ENCODE measurements at regions not wholly inside any gene's neighbourhood (a gene's known extent, or its start where the extent isn't known, plus 50 kb on each side); places are given as distances from the start of the nearest gene placed in this dataset.

DNA sequence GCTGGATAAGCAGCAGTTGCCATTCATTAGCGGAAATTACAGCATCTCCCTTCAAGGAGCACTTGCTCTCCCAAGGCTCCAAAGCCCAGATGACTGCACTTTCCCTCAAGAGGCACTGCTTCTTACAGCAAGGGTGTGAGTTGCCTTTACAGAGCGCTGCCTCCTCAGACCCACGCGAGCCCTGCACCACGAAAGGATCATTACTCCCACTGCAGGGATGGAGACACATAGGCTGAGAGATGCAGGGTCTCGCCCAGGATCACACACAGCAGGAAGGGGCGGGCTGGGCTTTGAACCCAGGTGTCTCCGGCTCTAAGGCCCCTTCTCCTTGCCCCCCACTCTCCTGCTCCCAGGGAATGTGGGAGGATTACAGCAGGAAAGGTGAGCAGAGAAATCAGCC is 405.5 kb downstream of the MATN1 start:
- H3K4me1 ChIP-seq, result no peaks in the 10 kb centered on the region
- no peak for TF ChIP-seq EP300 (IDR thresholded peaks at IDR 0.05)
- TF ChIP-seq POLR2A (IDR thresholded peaks at IDR 0.05), result no peak
- TF ChIP-seq, protein P1, sequence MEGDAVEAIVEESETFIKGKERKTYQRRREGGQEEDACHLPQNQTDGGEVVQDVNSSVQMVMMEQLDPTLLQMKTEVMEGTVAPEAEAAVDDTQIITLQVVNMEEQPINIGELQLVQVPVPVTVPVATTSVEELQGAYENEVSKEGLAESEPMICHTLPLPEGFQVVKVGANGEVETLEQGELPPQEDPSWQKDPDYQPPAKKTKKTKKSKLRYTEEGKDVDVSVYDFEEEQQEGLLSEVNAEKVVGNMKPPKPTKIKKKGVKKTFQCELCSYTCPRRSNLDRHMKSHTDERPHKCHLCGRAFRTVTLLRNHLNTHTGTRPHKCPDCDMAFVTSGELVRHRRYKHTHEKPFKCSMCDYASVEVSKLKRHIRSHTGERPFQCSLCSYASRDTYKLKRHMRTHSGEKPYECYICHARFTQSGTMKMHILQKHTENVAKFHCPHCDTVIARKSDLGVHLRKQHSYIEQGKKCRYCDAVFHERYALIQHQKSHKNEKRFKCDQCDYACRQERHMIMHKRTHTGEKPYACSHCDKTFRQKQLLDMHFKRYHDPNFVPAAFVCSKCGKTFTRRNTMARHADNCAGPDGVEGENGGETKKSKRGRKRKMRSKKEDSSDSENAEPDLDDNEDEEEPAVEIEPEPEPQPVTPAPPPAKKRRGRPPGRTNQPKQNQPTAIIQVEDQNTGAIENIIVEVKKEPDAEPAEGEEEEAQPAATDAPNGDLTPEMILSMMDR (IDR thresholded peaks at IDR 0.05), result no peak
- TF ChIP-seq POLR2AphosphoS5 (IDR thresholded peaks at IDR 0.05), result no peak
- no peaks in the 10 kb centered on the region for H3K9me3 ChIP-seq
- H3K27me3 ChIP-seq, result no peaks in the 10 kb centered on the region
- H3K27ac ChIP-seq, result no peak overlapping the region
- DNase-seq, result no peak
- no peak overlapping the region for H3K4me3 ChIP-seq
- whole genome bisulfite sequencing, 2 donors, result 72 to 79% methylated on average over 3 to 8 of the region's 8 CpGs
- no peaks in the 10 kb centered on the region for H3K36me3 ChIP-seq
- ATAC-seq (ENCODE audit: low FRiP score in 2 of 2), result no peak

DNA sequence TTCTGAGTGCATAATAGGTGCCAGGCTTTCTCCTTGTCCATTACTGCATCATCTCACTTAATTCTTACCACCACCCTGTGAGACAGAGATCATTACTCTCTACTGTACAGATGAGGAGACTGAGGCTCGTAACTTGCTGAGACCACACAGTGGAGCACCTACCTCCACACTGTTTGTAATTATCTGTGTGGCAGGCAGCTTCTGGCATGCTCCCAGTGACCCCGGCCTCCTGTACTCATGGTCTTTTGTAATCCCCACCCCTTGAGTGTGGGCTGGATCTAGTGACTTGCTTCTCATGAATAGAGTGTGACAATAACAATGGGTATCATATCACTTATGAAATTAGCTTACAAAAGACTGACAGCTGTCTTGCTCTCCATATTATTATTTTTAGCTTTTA is 407.3 kb downstream of the MATN1 start:
- no peak overlapping the region for H3K27ac ChIP-seq
- H3K36me3 ChIP-seq, result no peaks in the 10 kb centered on the region
- 80 to 90% methylated on average over 2 of the region's 2 CpGs for WGBS, 2 donors
- H3K4me3 ChIP-seq, result no peak overlapping the region
- H3K9me3 ChIP-seq, result no peaks in the 10 kb centered on the region
- DNase-seq, result no peak
- H3K27me3 ChIP-seq, result no peaks in the 10 kb centered on the region
- TF ChIP-seq EP300 (IDR thresholded peaks at IDR 0.05), result no peak
- TF ChIP-seq POLR2A (IDR thresholded peaks at IDR 0.05), result no peak
- TF ChIP-seq, protein P1 (IDR thresholded peaks at IDR 0.05), result no peak
- no peak for TF ChIP-seq POLR2AphosphoS5 (IDR thresholded peaks at IDR 0.05)
- no peaks in the 10 kb centered on the region for H3K4me1 ChIP-seq
- no peak for ATAC-seq (ENCODE audit: low FRiP score in 2 of 2)

DNA sequence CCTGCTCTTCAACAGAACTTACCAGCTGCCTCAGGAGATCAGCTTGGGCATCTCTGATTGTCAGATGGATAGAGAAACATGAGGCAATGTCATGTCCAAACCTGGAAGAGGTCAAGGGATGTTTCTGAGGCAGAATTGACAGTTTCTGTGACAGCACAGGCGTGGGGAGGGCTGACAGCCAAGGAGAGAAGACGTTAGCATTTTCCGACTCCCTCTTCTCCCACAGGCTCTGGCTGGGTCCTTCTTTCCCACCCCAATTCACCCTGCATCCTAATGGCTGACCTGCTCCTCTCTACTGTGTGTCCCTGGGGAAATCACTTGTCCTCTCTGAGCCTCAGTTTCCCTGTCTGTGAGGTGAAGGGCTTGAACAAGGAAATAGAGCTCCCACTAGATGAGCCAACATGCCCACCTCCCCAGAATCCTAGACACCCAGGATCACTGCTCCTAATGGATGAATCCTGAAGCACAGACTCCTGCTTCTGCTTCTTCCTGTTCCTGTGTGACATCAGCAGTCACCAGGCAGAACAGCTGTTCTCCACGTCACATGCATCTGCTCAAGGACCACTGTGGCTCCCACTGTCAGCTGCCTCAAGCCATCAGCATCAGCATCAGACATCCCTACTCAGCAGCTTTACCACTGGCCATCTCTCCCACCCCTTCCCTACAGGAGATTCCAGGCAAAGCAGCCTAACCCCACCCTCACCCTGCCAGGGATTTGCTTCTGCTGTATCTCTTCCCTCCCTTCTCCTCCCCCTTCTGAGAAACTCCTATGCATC is 408.0 kb downstream of the MATN1 start:
- H3K27me3 ChIP-seq, result no peaks in the 10 kb centered on the region
- no peaks in the 10 kb centered on the region for H3K9me3 ChIP-seq
- no peak for DNase-seq
- WGBS, 2 donors, result 62 to 68% methylated on average over 4 of the region's 4 CpGs
- H3K36me3 ChIP-seq, result no peaks in the 10 kb centered on the region
- no peak overlapping the region for H3K27ac ChIP-seq
- ATAC-seq (ENCODE audit: low FRiP score in 2 of 2), result no peak
- no peak overlapping the region for H3K4me3 ChIP-seq
- TF ChIP-seq POLR2A (IDR thresholded peaks at IDR 0.05) (no peak), POLR2AphosphoS5 (IDR thresholded peaks at IDR 0.05) (no peak), EP300 (IDR thresholded peaks at IDR 0.05) (no peak)
- TF ChIP-seq, protein P1 (IDR thresholded peaks at IDR 0.05), result no peak
- no peaks in the 10 kb centered on the region for H3K4me1 ChIP-seq

DNA sequence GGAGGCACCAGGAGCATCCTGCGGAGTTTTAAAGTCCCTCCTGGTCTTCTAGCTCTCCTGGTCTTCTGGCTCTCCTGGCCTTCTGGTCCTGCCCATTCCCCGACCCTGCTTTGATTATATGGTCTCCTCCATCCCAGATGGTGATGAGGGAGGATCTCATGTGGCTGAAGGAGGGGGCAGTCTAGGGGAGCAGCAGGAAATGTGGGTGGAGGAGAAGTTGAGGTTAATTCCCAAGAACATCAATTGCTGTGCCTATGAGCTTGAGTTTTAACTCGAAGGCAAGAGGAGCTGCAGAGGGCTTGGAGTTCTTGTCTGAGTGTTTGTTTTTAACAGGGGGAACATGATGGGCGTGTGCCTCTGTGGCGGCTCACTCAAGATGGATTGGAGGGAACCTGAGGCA is 408.8 kb downstream of the MATN1 start:
- TF ChIP-seq EP300 (IDR thresholded peaks at IDR 0.05) (no peak), POLR2AphosphoS5 (IDR thresholded peaks at IDR 0.05) (no peak), POLR2A (IDR thresholded peaks at IDR 0.05) (no peak)
- TF ChIP-seq, protein P1 (IDR thresholded peaks at IDR 0.05), result no peak
- no peak for ATAC-seq (ENCODE audit: low FRiP score in 2 of 2)
- DNase-seq, result no peak
- Histone ChIP-seq H3K4me1 (no peaks in the 10 kb centered on the region), H3K4me3 (no peak overlapping the region), H3K27ac (no peak overlapping the region), H3K9me3 (no peaks in the 10 kb centered on the region), H3K36me3 (no peaks in the 10 kb centered on the region), H3K27me3 (no peaks in the 10 kb centered on the region)
- WGBS, 2 donors, result 43 to 47% methylated on average over 5 of the region's 5 CpGs

DNA sequence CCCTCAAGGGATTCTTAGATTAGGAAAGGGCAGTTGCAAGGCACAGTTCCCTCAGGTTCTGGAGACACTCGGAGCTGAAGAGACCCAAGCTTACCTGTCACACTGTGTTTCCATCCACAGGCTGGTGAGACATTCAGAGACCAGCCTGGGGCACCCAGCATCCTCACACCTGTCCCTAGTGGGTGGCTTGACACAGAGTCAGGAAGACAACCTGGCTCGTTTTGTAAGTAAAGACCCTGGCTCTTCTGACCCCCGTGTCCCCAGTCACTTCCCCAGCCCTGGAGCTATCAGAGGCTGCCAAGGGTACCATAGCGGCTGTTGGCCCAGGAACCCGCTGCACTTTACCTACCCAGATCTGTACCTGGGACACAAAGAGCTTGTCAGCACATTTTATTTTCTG is 409.8 kb downstream of the MATN1 start:
- Histone ChIP-seq H3K4me3 (no peak overlapping the region), H3K4me1 (no peaks in the 10 kb centered on the region), H3K9me3 (no peaks in the 10 kb centered on the region), H3K36me3 (no peaks in the 10 kb centered on the region), H3K27me3 (no peaks in the 10 kb centered on the region), H3K27ac (no peak overlapping the region)
- no peak for ATAC-seq (ENCODE audit: low FRiP score in 2 of 2)
- no peak for DNase-seq
- no peak for TF ChIP-seq POLR2A (IDR thresholded peaks at IDR 0.05)
- TF ChIP-seq EP300 (IDR thresholded peaks at IDR 0.05), result no peak
- TF ChIP-seq POLR2AphosphoS5 (IDR thresholded peaks at IDR 0.05), result no peak
- TF ChIP-seq, protein P1 (IDR thresholded peaks at IDR 0.05), result no peak
- WGBS, 2 donors, result 78 to 84% methylated on average over 4 to 5 of the region's 5 CpGs

Data from upper lobe of left lung (tissue), 6 donors.